Lower leg skin (tissue), 4 donors: ENCODE measurements at regions not wholly inside any gene's neighbourhood (a gene's known extent, or its start where the extent isn't known, plus 50 kb on each side); places are given as distances from the start of the nearest gene placed in this dataset.

Source experiments
- DNase-seq, 2 donors: peaks; one replicate each; pipeline ENCODE4 v3.0.0-alpha.2; 2019; ENCODE audit warnings: low spot score in 2 of 2
- H3K4me3 ChIP-seq: fragments of 200-600 bp; sonication (generic); 2 replicates; pipeline ENCODE4 v1.5.1; 2017; ENCODE audit warnings: mild to moderate bottlenecking, low read depth; ENCODE audit not compliant: poor library complexity, severe bottlenecking
- POLR2A ChIP-seq, 2 donors: fragments of 450-650 bp; IDR thresholded peaks; one replicate each; pipeline ENCODE4 v1.6.1; 2016 to 2017; ENCODE audit warnings: antibody characterized with exemption in 2 of 2, mild to moderate bottlenecking in 1 of 2, moderate library complexity in 1 of 2
- WGBS, 2 donors: methylation state at CpG; one replicate each; pipeline ENCODE4 v1.1.5; 2018; 5-methylcytosine and 5-hydroxymethylcytosine counted together
- intact Hi-C: fragments of 100-400 bp; cut with DNase I; formaldehyde crosslinking; loops from one replicate; pipeline ENCODE4 v1.15.0; 2023; ENCODE audit warnings: low total_unique reads
- TF ChIP-seq, protein P1 (sequence below), 3 donors: fragments of 450-650 bp; IDR thresholded peaks; one replicate each; pipeline ENCODE4 v1.5.1; 2016; ENCODE audit warnings: antibody characterized with exemption in 3 of 3, mild to moderate bottlenecking in 3 of 3, moderate library complexity in 2 of 3

DNA sequence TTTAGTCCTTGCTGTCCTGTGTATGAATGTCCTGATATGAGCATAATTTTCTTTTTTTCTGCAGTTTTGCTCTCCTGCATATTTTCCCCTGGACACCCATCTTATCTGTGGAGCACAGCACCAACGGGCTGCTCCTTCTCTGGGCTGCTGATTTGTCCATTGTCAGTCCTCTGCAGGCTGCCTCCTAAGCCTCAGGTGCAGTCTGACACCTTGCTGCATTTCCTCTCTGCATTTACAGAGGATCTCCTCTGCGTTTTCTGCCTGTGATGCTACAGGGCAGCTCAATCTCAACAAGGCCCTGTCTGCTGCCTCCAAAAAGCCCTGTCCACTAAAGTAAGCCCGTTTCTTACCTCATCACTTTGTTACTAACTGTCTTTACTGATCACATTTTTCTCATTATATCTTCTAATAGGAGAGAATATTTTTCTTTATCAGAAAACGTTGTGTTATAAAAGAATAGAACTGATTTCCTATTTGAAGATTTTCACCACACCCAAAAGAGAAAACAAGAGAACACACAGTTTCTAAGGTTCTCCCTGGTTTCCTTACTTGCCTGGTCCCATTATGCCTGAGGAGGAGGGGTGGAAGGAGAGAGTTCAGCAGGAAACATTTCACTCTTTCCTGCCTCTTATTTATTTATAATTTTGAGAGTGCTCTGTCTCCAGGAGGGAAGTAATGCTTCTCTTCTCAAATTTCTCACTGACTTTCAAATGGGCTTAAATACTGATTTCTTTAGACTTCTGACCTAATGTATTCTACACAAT, 65.6 kb upstream of the TDRD3 start:
- no peak for DNase-seq
- 56 to 65% methylated on average over 4 of the region's 4 CpGs for WGBS, 2 donors
- intact Hi-C loops = loop anchor here (10.0 kb wide), 1 partner anchor 657 kb away; no protein-coding TSS in a partner anchor
- H3K4me3 ChIP-seq = no peak overlapping the region
- TF ChIP-seq, protein P1, sequence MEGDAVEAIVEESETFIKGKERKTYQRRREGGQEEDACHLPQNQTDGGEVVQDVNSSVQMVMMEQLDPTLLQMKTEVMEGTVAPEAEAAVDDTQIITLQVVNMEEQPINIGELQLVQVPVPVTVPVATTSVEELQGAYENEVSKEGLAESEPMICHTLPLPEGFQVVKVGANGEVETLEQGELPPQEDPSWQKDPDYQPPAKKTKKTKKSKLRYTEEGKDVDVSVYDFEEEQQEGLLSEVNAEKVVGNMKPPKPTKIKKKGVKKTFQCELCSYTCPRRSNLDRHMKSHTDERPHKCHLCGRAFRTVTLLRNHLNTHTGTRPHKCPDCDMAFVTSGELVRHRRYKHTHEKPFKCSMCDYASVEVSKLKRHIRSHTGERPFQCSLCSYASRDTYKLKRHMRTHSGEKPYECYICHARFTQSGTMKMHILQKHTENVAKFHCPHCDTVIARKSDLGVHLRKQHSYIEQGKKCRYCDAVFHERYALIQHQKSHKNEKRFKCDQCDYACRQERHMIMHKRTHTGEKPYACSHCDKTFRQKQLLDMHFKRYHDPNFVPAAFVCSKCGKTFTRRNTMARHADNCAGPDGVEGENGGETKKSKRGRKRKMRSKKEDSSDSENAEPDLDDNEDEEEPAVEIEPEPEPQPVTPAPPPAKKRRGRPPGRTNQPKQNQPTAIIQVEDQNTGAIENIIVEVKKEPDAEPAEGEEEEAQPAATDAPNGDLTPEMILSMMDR (IDR thresholded peaks at IDR 0.05) = no peak
- no peak for TF ChIP-seq POLR2A (IDR thresholded peaks at IDR 0.05)

DNA sequence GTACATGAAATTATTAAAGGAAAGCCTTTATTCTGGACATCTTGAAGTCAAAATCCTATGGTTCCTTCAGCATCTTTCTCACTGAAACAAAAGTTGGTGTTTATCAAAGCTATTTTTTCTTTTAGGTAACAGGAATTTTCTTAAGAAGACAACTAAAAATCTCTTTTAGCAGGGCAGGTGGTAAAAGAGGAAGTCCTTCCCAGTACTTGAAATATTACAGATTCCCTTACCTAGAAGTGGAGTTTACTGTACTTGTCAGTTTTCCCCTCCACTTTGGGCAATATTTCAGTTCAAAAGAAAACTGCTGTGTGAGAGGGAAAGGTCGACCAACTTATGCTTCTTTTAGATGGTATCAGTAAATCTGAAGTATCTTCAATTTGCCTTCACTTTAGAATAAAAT, 64.3 kb upstream of the TDRD3 start:
- intact Hi-C loops = loop anchor here (10.0 kb wide), 1 partner anchor 658 kb away; no protein-coding TSS in a partner anchor
- DNase-seq = no peak
- WGBS, 2 donors = 45 to 63% methylated on average over 1 of the region's 1 CpG
- H3K4me3 ChIP-seq = no peak overlapping the region
- TF ChIP-seq, protein P1 (IDR thresholded peaks at IDR 0.05) = no peak
- TF ChIP-seq POLR2A (IDR thresholded peaks at IDR 0.05) = no peak

DNA sequence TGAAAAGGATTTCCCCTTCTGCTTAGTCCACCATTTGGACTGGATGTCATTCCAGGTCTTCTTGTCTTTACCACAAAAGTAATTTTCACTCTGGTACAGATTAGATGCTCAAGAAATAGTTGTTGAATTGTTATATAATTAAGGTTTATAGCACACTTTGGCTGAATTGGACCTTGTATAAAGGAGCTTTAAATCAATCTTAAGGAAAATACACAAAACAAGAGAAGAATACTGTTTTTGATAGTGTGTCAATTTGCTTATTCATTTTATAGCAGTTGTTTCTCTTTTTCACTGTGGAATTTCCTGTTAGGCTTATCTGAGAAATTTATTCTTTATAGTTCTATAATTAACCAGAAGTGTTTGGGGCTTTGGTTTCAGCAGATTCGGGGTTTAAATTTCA, 62.7 kb upstream of the TDRD3 start:
- intact Hi-C loops = loop anchor here (10.0 kb wide), 1 partner anchor 660 kb away; no protein-coding TSS in a partner anchor
- 54 to 61% methylated on average over 1 of the region's 1 CpG for WGBS, 2 donors
- H3K4me3 ChIP-seq = no peak overlapping the region
- TF ChIP-seq, protein P1 (IDR thresholded peaks at IDR 0.05) = no peak
- TF ChIP-seq POLR2A (IDR thresholded peaks at IDR 0.05) = no peak
- DNase-seq = no peak

DNA sequence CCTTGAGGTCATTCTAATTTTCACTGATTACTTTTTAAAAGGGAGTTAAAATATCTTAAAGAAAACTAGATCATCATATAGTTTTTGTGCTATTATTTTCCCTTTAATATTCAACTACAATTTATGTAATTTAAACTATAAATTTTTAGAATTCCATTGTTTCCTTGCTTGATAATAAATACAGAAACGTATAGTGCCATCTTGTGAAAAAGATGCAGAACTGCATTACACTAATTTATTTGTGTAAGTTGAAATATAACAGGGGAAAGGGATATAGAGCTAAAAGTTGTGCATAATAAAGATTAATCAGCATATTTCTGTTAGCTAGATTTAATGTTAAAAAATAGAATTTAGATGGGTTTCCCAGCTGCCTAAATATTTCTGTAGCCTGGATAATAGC, 61.5 kb upstream of the TDRD3 start:
- DNase-seq = no peak
- H3K4me3 ChIP-seq = no peak overlapping the region
- TF ChIP-seq, protein P1 (IDR thresholded peaks at IDR 0.05) = no peak
- no peak for TF ChIP-seq POLR2A (IDR thresholded peaks at IDR 0.05)
- WGBS, 2 donors = 2% methylated on average over 1 of the region's 1 CpG
- intact Hi-C loops = loop anchor here (10.0 kb wide), 1 partner anchor 661 kb away; no protein-coding TSS in a partner anchor

DNA sequence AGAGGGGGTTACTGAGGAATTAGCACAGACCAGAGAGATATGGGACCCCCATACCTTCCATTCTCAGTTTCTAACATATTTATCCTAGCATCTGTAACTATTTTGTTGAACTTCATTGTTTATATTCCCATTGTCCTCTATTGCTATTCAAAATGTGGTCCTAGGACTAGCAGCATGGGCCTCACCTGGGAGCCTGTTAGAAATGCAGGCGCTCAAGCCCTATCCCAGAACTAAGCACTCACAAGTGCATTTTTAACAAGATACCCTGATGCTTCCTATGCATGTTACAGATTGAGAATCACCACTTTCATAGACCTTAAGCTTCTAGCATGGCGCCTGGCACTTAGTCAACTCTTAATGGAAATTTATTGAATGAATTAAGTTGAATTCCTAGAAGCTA, 58.3 kb upstream of the TDRD3 start:
- TF ChIP-seq POLR2A (IDR thresholded peaks at IDR 0.05) = no peak
- TF ChIP-seq, protein P1 (IDR thresholded peaks at IDR 0.05) = no peak
- intact Hi-C loops = loop anchor here (10.0 kb wide), 1 partner anchor 664 kb away; no protein-coding TSS in a partner anchor
- 97 to 98% methylated on average over 2 of the region's 2 CpGs for WGBS, 2 donors

More for the DNA sequence above, 58.3 kb upstream of the TDRD3 start:
- no peak overlapping the region for H3K4me3 ChIP-seq
- DNase-seq = no peak
